Calu3 (cell line): ENCODE measurements at regions not wholly inside any gene's neighbourhood (a gene's known extent, or its start where the extent isn't known, plus 50 kb on each side); places are given as distances from the start of the nearest gene placed in this dataset.

ENCODE experiments used
- BruUV-seq: library from RNA; stranded (reverse); fragments of 400-500 nt; replicated peaks from 2 replicates; lab custom pipeline; 2021; lab: Mats Ljungman, UMichigan
- CTCF ChIA-PET: fragments of 300-600 bp; sonication (Branson Sonifier 250); formaldehyde crosslinking; loops from one replicate; lab custom pipeline; 2022; ENCODE audit warnings: antibody characterized with exemption; lab: Charles Lee
- DNase-seq: peaks from one replicate; pipeline ENCODE4 v3.0.0; 2022
- H3K27ac Mint-ChIP-seq: one replicate; pipeline ENCODE4 v1.8.0; 2022; ENCODE audit warnings: mixed read lengths; ENCODE audit not compliant: unreplicated experiment
- H3K27me3 Mint-ChIP-seq: one replicate; pipeline ENCODE4 v1.8.0; 2022; ENCODE audit warnings: mixed read lengths; ENCODE audit not compliant: unreplicated experiment
- H3K36me3 Mint-ChIP-seq: one replicate; pipeline ENCODE4 v1.8.0; 2022; ENCODE audit warnings: mild to moderate bottlenecking, moderate library complexity, mixed read lengths; ENCODE audit not compliant: insufficient read depth, unreplicated experiment
- H3K4me1 Mint-ChIP-seq: one replicate; pipeline ENCODE4 v1.8.0; 2022; ENCODE audit warnings: mild to moderate bottlenecking, low read depth, mixed read lengths; ENCODE audit not compliant: unreplicated experiment
- H3K4me3 Mint-ChIP-seq: one replicate; pipeline ENCODE4 v1.8.0; 2022; ENCODE audit warnings: mild to moderate bottlenecking, low read depth, moderate library complexity, mixed read lengths; ENCODE audit not compliant: unreplicated experiment
- H3K9me3 Mint-ChIP-seq: one replicate; pipeline ENCODE4 v1.8.0; 2022; ENCODE audit warnings: low read depth, mixed read lengths; ENCODE audit not compliant: unreplicated experiment
- CTCF ChIP-seq: fragments of 200-600 bp; IDR thresholded peaks from one replicate; pipeline ENCODE4 v1.8.0; 2022; ENCODE audit warnings: antibody characterized with exemption; ENCODE audit not compliant: unreplicated experiment
- intact Hi-C: fragments of 100-400 bp; cut with micrococcal nuclease; formaldehyde crosslinking; loops from one replicate; pipeline ENCODE4 v1.10.0; 2022; ENCODE audit not compliant: unreplicated experiment

- H3K9me3 Mint-ChIP-seq: no peaks in the 10 kb centered on the region
- no peaks in the 10 kb centered on the region for H3K4me1 Mint-ChIP-seq
- no TSS peak for BruUV-seq
- CTCF ChIA-PET: no interaction called here
- no peak for DNase-seq
- intact Hi-C loops: no loop called here
- no peak overlapping the region for H3K4me3 Mint-ChIP-seq
- no peaks in the 10 kb centered on the region for H3K36me3 Mint-ChIP-seq
- TF ChIP-seq CTCF: no peak
- H3K27me3 Mint-ChIP-seq: no peaks in the 10 kb centered on the region
- no peak overlapping the region for H3K27ac Mint-ChIP-seq
Observed at GRCh38 chr18:71754246-71754645, 789.9 kb downstream of the CBLN2 start.

DNA sequence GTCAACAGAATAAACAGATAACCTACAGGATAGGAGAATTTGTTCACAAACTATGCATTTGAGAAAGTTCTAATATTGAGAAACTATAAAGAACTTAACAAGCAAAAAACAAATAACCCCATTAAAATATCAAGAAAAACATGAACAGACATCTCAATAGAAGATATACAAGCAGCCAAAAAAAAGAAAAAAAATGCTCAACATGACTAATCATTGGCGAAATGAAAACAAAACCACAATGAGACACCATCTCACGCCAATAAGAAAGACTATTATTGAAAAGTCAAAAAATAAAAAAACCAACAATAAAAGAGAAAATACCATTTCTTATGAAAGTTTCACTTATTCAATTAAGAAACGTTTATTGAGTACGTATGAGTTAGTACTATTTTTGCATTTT lies 800.5 kb downstream of the CBLN2 start:
- intact Hi-C loops: no loop called here
- no TSS peak for BruUV-seq
- no peak for DNase-seq
- Mint-ChIP-seq H3K27me3 (no peaks in the 10 kb centered on the region), H3K9me3 (peaks cover 6% of the 10 kb centered on the region), H3K4me1 (no peaks in the 10 kb centered on the region), H3K4me3 (no peak overlapping the region), H3K27ac (no peak overlapping the region), H3K36me3 (no peaks in the 10 kb centered on the region)
- TF ChIP-seq CTCF: no peak
- CTCF ChIA-PET: no interaction called here

GRCh38 chr18:71729611-71730010 lies 814.5 kb downstream of the CBLN2 start:
- intact Hi-C loops: no loop called here
- H3K4me1 Mint-ChIP-seq: peaks cover 10% of the 10 kb centered on the region
- no TSS peak for BruUV-seq
- CTCF ChIA-PET: no interaction called here
- no peak for TF ChIP-seq CTCF
- no peaks in the 10 kb centered on the region for H3K27me3 Mint-ChIP-seq
- H3K4me3 Mint-ChIP-seq: no peak overlapping the region
- peaks cover 3% of the 10 kb centered on the region for H3K9me3 Mint-ChIP-seq
- H3K27ac Mint-ChIP-seq: no peak overlapping the region
- H3K36me3 Mint-ChIP-seq: no peaks in the 10 kb centered on the region
- DNase-seq: no peak

GRCh38 chr18:71727909-71728308 lies 816.2 kb downstream of the CBLN2 start:
- CTCF ChIA-PET: no interaction called here
- H3K9me3 Mint-ChIP-seq: no peaks in the 10 kb centered on the region
- H3K27me3 Mint-ChIP-seq: no peaks in the 10 kb centered on the region
- TF ChIP-seq CTCF: no peak
- BruUV-seq: no TSS peak
- no peaks in the 10 kb centered on the region for H3K36me3 Mint-ChIP-seq
- intact Hi-C loops: no loop called here
- H3K27ac Mint-ChIP-seq: no peak overlapping the region
- H3K4me1 Mint-ChIP-seq: peaks cover 10% of the 10 kb centered on the region
- no peak for DNase-seq
- H3K4me3 Mint-ChIP-seq: no peak overlapping the region
